ENCODE measurements at regions not wholly inside any gene's neighbourhood (a gene's known extent, or its start where the extent isn't known, plus 50 kb on each side); places are given as distances from the start of the nearest gene placed in this dataset.
"Not testable (repeated sequence)": the region's sequence is repeated elsewhere in the genome, so short reads cannot be mapped to it uniquely, and the experiment has no call there.

DNA sequence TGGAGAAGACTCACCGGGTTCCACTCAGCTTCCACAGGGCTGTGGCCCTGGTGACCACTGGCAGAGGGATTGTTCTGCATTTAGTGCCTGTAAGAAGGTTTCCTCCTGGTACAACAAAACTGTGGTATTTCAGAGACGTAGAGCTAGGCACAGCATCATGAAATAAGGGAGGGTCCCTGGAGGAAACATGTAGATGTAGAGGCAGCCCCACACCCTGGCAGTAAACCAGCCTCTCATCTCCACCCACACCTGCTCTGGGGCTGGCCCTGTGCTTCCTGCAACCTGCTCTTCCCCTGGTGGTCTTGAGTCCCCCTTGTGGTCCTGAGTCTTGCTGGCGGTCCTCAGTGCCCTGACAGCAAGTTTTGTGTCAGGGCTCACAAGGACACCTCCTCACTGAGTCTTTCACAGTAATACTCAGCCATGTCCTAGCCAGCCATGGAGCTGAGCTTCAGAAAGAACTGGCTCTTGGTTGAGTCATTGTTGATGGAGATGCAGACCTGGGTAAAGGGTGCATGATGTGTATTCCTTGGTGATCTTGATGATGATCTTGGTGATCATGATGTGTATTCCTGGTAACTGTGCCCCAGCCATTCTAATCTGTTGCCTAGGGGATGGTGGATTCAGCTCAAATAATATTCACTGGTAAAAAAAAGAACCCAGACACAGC is 121.8 kb downstream of the OR4M2 start:
- DNase-seq, result peak; percentile 49

DNA sequence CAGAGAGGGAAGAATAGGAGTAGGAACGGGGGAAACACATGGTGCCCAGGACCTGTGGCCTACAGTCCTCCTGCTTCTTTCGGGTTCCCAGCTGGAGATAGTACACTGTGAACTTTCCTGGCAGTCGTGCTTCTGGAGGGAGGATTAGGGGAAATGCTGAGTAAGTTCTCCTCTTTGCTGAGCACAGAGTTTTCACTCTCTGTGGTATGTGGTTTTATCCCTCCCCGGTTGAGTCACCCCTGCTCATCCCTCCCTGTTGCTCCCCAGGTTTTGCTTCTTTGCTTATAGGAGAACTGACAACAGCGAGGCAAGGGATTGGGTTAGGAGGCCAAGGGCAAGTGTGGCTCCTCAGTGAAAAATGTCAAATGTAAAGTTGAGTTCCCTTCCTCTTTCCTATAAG is 122.9 kb downstream of the OR4M2 start:
- not testable (repeated sequence) for DNase-seq

DNA sequence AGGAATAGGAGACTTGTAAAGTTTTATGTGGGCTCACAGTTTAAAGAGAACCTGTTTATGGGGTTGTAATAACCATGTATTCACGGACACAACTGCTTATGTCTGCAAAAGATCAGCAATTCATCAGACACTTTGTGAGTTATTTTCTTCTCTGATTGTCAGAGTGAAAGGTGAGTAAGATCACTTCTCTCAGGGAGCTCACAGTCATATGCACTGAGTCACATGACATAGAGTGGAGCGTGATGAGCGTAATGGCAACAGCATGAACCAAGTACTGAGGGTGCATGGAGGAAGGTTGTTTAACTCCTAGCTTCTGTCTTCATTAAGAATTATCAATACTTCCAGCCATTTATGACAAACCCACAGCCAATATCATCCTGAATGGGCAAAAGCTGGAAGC is 128.8 kb downstream of the OR4M2 start:
- DNase-seq, result not testable (repeated sequence)

DNA sequence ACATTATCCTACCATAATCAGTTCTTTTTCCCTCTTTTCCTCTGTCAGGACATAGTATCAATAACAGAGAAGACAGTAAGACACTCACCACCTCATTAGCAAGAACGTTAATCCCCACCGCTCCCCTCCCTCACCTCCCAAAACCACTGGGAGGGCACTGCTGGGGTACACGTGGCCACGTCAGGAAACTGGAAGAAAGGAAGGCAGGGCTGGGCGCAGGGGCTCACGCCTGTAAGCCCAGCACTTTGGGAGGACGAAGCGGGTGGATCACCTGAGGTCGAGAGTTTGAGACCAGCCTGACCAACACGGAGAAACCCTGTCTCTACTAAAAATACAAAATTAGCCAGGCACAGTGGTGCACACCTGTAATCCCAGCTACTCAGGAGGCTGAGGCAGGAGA is 142.3 kb downstream of the OR4M2 start:
- DNase-seq, result not testable (repeated sequence)

DNA sequence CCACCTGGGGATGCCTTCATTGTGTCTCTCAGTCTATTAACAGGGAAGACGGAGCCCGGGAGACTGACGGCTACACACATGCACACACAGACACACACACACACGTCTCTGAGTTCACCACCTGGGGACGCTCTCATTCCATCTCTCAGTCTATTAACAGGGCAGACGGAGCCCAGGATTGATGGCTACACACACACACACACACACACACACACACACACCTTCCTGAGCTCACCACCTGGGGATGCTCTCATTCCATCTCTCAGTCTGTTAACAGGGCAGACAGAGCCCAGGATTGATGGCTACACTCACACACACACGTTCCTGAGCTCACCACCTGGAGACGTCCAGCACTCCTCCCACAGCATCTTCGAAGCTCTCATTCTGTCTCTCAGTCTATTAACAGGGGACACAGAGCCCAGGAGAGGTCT is 143.9 kb downstream of the OR4M2 start:
- no peak for DNase-seq

DNA sequence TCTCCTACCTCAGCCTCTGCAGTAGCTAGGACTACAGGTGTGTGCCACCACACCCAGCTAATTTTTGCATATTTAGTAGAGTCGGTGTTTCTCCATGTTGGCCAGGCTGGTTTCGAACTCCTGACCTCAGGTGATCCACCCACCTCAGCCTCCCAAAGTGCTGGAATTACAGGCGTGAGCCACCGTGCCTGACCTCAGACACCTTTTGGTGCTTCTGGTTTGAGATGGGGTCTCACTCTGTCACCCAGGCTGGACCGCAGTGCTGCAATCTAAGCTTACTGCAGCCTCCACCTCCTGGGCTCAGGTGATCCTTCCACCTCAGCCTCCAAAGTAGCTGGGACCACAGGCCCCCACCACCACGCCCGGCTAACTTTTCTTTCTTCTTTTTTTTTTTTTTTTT is 144.6 kb downstream of the OR4M2 start:
- not testable (repeated sequence) for DNase-seq

DNA sequence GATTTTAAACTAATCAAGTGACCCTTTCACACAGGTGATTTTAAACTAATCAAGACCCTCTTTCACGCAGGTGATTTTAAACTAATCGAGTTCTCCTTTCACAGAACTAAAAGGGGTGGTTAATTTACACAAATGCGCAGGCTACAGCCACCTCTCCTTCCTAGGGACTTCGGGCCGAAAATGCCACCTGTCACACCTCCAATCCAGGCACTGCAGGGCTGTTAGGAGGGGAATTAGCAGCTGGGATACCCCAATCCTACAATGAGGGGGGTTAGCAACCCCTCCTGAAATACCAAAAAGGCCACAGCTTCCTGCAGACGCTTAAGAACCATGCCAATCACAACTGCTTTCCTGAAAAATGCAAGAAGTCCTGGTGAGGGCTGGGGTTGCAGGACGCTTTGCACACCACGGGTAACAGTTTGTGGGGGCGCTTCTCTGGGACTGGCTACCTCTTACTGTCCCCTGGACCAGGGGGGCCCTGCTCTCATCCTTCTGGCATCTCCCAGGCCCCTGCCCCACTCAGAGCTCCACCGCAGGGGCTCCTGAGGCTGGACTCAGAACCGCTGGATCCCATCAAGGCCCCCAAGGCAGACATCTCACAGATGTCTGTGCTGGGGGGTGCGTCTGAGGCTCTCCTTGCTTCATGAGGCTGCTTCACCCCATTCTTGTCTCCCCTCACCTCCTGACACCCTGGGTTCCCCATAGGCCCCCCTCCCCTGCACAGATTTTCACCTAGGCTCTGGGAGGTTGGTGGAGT is 145.9 kb downstream of the OR4M2 start:
- DNase-seq, result no peak

DNA sequence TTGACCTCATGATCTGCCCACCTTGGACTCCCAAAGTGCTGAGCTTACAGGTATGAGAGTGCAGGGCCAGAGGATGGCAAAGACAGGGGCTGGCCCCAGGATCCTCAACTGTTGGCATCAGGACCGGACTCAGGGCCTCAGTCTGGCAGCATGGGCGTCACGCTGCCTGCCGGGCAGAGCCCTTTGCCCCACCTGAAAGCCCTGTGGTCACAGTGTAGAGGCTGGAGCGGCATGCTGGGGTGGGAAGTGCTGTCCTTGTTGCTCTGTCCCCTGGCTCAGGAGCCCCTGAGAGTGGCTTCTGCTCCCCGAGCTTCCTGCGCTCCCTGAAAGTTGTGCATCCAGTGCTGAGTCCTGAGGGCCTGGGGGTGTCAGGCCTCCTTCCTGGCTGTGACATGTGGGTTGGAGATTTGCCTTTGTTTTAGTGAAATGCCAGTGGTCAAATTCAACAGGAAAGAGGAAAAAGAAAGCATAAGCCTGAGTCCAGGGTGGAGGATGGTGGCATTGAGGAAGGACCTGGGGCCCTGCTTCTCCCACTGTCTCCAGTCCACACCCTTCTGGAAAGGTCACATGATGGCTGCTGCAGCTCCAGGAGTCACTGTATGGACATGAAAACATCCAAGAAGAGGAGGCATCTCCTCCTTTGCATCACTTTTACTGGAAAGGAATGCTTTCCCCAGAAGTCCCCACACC is 147.2 kb downstream of the OR4M2 start:
- no peak for DNase-seq

DNA sequence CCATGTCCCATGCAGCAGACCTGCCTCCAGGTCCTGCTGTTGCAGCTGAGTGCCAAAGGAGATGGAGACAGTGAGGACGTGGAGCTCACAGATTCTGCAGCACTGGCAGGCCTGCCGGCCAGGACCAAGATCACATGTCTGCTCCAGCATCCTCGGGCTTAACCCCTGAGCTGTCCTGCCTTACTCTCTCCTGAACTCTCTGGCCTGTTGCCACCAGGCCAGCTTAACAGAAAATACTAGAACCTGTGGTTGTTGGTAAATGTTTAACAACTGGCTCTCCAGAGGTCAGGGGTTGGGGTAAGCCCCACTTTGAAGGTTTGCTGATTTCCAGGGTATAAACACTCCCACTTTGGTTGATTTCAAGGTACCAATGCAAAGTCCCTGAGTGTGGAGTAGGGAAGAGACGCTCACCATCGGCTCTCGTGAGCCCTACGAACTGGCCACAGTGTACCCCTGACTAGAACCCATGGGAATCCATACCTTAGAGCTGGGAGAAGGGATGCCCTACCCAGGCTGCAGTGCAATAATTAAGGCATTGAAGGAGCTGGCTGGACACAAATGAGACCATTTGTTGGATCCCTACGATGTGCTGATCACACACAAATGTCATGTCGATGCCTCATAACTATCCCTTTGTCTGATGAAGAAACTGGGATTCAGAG is 147.9 kb downstream of the OR4M2 start:
- no peak for DNase-seq

DNA sequence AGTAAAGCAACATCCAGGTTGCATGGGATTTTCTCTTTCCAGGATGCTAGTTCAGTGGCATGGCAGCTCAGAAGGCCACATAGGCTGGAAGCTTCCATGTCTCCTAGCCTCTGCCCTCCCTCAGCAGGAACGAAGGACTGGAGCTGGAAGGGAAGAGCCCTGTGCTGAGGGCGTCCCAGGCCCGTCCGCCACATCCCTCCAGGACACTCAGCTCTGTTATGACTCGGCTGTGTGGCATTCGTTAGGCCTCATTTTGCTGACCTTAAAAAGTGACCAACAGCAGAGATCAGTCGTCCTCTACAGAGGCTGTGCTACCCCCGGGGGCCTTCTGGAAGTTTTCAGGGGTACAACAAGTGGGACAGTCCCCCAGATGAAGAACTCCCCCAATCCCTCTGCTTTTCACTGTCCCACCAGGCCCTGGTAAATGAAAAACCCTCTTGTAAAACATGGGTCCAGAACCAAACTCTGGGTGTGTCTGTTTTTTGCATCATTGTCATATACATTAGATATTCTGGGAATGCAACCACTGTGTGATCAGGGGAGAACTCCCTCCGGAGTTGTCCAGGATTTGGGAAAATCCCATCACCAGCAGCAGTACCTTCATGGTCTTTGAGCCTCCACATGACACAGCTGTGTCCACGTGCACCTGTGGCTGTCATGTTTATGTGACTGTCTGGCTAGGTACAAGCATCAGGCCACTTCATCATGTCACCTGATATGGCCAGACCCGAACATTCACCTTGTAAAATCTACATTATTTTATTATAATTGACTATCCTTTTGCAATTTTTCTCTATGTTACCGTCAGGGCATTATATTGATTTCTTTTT is 149.9 kb downstream of the OR4M2 start:
- DNase-seq, result no peak

DNA sequence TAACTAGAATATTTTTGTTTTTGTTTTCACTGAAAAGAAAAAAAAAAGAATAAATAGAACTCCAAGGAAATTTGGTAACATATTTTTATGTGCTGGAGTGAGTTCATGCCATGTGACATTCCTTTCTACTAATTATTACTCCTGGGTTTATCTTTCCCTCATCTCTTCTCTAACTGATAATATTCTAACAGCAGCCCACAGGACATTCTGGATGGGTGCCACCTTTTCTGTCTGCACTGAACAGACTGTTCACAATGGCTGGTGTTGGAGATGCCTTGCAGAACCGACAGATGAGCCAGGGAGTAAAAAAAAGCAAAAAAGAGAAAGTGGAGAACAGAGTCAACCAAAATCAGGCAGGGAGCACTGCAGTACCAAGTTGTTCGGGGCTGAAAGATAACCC is 151.3 kb downstream of the OR4M2 start:
- DNase-seq, result no peak

DNA sequence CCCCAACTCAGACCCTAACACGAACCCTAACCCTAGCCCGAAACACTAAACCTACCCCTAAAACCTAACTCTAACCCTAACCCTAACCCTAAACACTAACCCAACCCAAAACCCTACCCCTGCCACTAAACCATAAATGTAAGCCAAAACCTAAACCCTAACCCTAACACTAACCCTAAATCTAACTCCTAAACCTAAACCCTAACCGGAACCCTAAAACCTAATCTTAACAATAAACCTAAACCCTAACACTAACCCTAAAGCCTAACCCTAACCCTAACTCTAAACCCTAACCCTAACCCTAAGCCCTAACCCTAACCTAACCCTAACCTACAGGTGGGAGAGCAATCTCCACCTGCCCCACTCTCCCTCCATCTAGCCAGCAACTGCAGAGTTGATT is 152.3 kb downstream of the OR4M2 start:
- no peak for DNase-seq

DNA sequence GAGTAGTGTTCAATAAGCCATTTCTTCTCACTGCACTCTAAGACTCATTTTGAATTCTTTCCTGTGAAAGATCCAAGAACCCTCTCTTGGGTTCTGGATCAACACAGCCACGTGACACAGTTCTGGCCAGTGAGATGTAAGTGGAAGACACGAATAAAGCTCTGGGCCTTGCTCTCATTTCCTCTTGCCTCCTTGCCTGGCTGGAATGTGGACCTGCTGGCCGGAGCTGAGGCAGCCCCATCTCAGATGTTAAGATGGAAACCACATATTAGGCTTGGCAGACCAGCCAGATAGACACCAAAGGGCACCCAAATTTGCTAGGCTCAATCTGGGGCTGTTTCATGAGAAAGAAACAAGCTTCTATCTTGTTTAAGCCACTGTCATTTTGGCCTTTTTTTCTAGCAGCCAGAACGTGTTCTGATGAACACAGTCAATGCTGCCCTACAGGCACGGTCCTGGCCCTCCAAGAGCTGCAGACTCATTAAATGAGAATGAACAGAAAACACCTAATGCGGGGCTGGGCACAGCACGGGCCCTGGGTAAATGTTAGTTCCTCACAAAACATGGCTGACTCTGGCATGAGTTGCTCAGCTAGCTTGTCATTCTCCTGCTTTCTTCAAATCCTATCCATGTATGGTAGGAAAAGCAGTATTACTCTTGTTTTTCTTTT is 155.1 kb downstream of the OR4M2 start:
- DNase-seq, result not testable (repeated sequence)

DNA sequence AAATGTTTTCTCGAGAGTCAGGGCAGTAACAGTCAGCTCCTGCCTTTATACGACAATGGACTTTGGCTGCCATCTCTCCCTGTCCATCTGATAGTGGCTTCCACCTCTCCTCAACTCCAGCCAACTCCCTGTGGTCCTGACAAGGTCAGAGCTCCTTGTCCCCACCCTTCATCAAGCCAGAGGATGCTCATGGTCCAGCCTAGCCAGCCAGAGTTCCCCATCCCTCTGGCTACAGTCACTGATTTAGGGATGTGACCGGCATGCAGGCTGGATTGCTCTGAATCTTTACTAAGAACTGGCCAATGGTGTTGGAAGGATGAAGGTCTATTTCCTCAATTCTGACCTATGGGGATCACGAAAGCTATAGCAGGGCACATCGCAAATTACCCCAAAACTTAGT is 156.1 kb downstream of the OR4M2 start:
- no peak for DNase-seq

DNA sequence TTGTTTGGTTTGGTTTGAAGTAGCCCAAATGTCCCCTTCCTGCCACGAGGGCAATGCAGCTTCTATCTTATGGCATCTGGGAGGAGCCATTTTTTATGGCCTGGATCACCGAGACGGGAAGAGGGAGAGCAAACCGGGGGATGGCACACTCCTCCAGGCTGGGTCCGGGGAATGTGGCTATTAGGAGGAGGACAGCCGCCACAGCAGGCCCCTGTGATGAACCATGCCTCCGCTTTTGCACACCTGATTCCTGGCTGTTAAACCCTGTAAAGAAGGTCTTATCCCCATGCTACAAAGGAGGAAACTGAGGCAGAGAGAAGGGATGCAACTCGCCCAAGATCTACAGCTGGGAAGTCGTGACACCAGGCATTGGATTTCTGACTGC is 157.6 kb downstream of the OR4M2 start:
- no peak for DNase-seq

DNA sequence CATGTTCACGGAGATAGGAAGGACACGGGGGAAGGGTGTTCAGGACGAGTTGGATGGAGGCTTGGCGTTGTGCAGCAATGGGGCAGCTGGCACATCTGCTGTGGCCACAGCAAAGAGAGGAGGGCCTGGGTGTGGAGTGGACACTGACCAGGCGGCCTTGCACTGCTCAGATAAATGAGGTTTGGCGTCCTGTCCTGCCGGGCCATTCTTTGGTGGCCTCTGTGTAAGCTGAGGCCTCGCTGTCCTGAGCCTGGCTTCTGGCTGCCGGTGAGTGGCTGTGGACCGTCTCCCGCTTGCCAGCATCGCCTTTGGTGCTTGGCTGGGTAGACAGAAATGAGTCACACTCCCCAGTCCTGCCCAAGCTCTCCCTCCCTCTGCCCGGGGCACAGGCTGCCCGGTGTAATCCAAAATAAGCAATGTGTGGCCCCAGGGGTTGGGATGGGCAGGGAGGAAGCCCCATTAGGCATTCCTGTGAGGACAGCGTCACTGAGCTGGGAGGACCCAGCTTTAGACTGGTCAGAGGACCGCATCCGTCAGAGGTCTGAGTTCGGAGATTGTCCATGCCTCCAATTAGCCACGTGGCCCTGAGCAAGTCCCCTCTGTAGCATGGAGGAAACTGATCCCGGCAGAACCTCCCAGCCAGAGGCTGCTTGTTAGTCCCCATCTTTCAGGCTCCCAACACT is 158.1 kb downstream of the OR4M2 start:
- DNase-seq, result not testable (repeated sequence)

DNA sequence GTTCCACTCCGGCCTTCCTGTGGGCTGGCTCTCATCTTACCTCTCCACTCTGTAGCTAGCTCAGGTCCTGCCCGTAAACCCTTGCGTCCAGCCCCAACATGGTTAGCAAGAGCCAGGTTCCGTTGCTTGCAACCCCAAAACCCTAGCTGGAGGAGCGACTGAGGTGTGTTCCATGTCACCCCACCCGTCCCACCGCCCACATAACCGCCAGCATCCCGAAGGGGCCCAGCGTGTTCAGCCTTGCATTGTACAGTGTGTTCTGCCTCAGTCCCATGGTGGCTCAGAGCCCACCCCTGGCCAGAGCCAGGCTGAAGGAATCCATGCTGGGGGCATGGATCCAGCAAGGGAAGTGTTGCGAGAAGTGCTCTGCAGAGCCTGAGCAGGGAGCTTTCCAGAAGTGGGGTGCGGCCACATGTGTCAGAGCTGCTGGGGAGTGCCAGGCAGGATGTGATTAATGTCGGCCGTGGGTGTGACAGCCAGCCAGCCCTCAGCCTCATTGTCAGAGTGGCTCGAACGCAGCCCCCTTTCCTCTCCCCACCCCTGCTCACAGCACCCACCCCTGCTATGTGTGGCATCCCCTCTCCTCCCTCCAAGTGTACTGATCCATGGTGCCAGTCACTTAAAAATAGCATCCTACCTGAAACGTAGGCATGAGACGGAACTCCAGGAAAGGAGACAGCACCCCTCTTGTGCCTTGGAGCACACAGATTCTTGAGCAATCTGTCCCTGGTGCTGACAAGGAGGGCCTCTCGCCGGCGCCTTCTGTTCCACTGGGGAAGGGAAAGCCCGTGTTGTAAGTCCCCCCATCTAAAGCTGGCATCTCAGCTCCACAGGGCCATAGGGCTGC is 158.9 kb downstream of the OR4M2 start:
- DNase-seq, result peak; percentile 33

DNA sequence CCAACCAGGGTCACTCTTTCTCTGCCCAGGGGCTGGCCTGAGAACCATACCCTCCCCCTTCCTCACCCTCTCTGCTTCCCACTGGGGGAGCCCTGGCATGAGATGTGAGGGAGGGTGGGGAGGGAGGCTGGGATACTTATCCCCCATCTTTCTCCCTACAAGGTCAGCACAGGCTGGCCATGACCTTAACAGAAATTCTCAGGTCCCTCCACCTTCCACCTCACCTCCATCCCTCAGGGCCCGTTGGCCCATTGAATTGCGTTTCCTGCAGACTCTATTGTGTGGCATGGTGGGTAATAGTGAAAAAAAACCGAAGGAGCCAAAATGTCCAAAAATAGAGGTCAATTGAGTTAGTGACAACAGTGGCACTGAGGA is 159.5 kb downstream of the OR4M2 start:
- no peak for DNase-seq

DNA sequence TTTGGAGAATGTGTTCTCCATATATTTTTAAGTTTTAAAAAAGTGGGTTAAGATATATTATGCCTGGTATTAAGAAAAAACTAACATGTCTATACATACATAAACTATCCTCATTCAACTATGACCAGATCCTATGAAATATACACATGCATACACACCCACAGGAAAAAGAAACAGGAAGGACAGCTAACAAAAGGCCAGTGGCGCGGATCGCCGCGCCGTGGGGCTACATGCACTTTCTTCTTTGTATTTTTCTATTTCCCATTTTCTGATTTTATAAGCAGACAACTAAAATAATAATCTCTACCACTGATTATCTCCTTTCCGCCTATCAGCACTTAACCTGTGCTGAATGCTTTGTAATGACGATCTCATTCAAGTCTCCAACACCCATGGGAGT is 160.1 kb downstream of the OR4M2 start:
- DNase-seq, result no peak

DNA sequence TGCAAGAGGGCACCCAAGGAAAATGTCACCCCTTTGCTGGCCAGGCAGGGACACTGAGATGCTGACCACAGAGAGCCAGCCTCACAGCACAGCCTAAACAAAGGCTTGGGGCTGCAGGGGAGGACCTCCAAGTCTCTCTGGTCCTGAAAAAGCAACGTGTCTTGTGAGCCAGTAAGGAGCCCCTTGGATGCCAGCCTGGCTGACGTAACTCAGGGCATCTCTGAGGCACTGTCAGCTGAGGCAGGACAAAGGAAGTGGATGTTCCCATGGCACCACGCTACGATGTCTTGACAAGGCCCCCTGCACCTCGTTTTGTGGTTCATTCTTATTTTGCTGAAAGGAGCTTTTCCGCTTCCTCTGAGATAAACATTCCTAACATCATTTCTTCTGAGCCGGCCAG is 160.7 kb downstream of the OR4M2 start:
- no peak for DNase-seq

DNA sequence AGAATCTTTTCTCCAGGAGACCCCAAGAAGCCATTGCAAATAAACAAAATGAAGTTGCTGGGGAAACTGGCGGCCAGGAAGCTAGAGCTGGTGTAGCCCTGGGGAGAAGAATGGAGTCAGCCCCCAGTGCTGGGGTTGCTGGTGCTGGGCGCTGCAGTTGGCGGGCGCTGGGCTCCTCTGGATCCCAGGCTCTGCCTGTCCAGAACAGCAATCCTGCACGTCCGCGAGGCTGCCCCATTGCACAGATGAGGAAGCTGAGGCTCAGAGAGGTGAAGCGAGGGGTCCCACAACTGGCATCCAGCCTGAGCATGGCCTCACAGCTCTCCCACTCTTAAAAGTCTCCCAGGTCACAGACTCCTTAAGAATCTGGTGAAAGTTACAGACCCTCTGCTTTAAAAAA is 161.1 kb downstream of the OR4M2 start:
- no peak for DNase-seq

Measured in stimulated activated CD4-positive, alpha-beta T cell treated with anti-CD3 and anti-CD28 coated beads, Interleukin-1b, Interleukin-23, amount 100 ng/mL, for 48 hours (primary cell).